MCF 10A (cell line): ENCODE measurements at regions not wholly inside any gene's neighbourhood (a gene's known extent, or its start where the extent isn't known, plus 50 kb on each side); places are given as distances from the start of the nearest gene placed in this dataset.

ENCODE experiments used
- BruUV-seq: library from RNA; stranded (reverse); fragments of 400-500 nt; replicated peaks from 2 replicates; lab custom pipeline; 2021; lab: Mats Ljungman, UMichigan
- CTCF ChIA-PET: fragments of 300-600 bp; sonication (Branson Sonifier 250); formaldehyde crosslinking; extraction: SDS; loops from one replicate; lab custom pipeline; 2021; ENCODE audit warnings: antibody characterized with exemption, inconsistent platforms; lab: Yijun Ruan, JAX
- POLR2A ChIA-PET: fragments of 300-600, 350-650 bp; sonication (Branson Sonifier 250); formaldehyde crosslinking; extraction: SDS; loops from one replicate; lab custom pipeline; 2020; ENCODE audit warnings: antibody characterized with exemption, inconsistent platforms; lab: Yijun Ruan, JAX
- DNase-seq: peaks from one replicate; pipeline ENCODE4 v3.0.0-alpha.2; 2018; ENCODE audit not compliant: unreplicated experiment
- H3K27ac Mint-ChIP-seq: one replicate; pipeline ENCODE4 v1.8.0; 2022; ENCODE audit warnings: mild to moderate bottlenecking, low read depth, mixed read lengths; ENCODE audit not compliant: unreplicated experiment
- H3K27me3 Mint-ChIP-seq: one replicate; pipeline ENCODE4 v1.8.0; 2022; ENCODE audit warnings: mixed read lengths; ENCODE audit not compliant: insufficient read depth, unreplicated experiment
- H3K36me3 Mint-ChIP-seq: one replicate; pipeline ENCODE4 v1.8.0; 2022; ENCODE audit warnings: mild to moderate bottlenecking, moderate library complexity, mixed read lengths; ENCODE audit not compliant: insufficient read depth, unreplicated experiment
- H3K4me1 Mint-ChIP-seq: one replicate; pipeline ENCODE4 v1.8.0; 2022; ENCODE audit warnings: mixed read lengths; ENCODE audit not compliant: insufficient read depth, unreplicated experiment
- H3K4me3 Mint-ChIP-seq: one replicate; pipeline ENCODE4 v1.8.0; 2022; ENCODE audit warnings: mild to moderate bottlenecking, moderate library complexity, mixed read lengths; ENCODE audit not compliant: unreplicated experiment
- H3K9me3 Mint-ChIP-seq: one replicate; pipeline ENCODE4 v1.8.0; 2022; ENCODE audit warnings: mixed read lengths; ENCODE audit not compliant: unreplicated experiment
- CTCF ChIP-seq: fragments of 200-600 bp; IDR thresholded peaks from one replicate; pipeline ENCODE4 v1.8.0; 2022; ENCODE audit warnings: antibody characterized with exemption, mild to moderate bottlenecking; ENCODE audit not compliant: unreplicated experiment
- intact Hi-C: fragments of 100-400 bp; cut with micrococcal nuclease; formaldehyde crosslinking; loops from 2 replicates; pipeline ENCODE4 v1.14.1; 2022

DNA sequence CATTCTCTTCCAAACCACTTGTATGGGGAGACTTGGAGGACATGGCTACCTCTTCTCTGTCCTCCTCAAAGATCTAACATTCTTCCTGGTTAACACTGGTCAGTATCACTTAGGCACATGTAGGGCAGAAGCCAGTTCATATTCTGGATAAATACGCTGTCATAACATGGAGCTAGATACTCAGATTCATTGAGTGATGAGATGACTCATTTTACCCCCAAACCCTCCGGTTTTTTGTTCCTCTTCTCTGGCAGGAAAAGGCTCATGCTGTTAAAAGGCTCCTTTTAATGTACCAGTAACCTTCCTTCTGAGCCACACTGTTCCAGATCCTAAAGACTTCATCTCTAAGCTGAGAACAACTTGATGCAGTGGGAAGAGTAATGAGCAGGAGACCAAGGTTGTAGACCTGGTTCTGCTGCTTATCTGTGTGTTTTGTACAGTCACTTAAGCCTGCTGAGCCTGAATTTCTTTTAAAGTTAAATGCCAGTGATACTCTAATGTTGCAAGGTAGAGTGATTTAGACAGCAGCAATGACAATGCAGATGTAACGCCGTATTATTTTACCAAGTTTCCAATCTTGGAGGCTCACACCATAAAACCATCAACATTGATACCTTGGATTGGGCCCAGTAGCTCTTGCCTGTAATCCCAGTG lies 57.3 kb upstream of the ELK3 start:
- ChIA-PET POLR2A (no interaction called here), CTCF (interaction anchor here (0.9 kb wide), 1 partner anchor 73 kb away, joined by 4 read pairs; no protein-coding TSS in a partner anchor)
- DNase-seq: no peak
- no peaks in the 10 kb centered on the region for H3K27me3 Mint-ChIP-seq
- no peak overlapping the region for H3K27ac Mint-ChIP-seq
- H3K36me3 Mint-ChIP-seq: no peaks in the 10 kb centered on the region
- BruUV-seq: no TSS peak
- no peak overlapping the region for H3K4me3 Mint-ChIP-seq
- no peak for TF ChIP-seq CTCF
- peaks cover 7% of the 10 kb centered on the region for H3K4me1 Mint-ChIP-seq
- intact Hi-C loops: no loop called here
- H3K9me3 Mint-ChIP-seq: no peaks in the 10 kb centered on the region

GRCh38 chr12:96140174-96140573 lies 54.0 kb upstream of the ELK3 start:
- Mint-ChIP-seq H3K27me3 (no peaks in the 10 kb centered on the region), H3K4me1 (peaks cover 7% of the 10 kb centered on the region), H3K9me3 (no peaks in the 10 kb centered on the region), H3K27ac (no peak overlapping the region), H3K4me3 (no peak overlapping the region), H3K36me3 (no peaks in the 10 kb centered on the region)
- BruUV-seq: no TSS peak
- POLR2A ChIA-PET: interaction anchor here (0.7 kb wide), 1 partner anchor 538 kb away, joined by 4 read pairs; no protein-coding TSS in a partner anchor
- CTCF ChIA-PET: interaction anchor here (0.6 kb wide), 1 partner anchor 259 kb away, joined by 3 read pairs; no protein-coding TSS in a partner anchor
- peak; percentile 11 for DNase-seq
- intact Hi-C loops: no loop called here
- no peak for TF ChIP-seq CTCF

DNA sequence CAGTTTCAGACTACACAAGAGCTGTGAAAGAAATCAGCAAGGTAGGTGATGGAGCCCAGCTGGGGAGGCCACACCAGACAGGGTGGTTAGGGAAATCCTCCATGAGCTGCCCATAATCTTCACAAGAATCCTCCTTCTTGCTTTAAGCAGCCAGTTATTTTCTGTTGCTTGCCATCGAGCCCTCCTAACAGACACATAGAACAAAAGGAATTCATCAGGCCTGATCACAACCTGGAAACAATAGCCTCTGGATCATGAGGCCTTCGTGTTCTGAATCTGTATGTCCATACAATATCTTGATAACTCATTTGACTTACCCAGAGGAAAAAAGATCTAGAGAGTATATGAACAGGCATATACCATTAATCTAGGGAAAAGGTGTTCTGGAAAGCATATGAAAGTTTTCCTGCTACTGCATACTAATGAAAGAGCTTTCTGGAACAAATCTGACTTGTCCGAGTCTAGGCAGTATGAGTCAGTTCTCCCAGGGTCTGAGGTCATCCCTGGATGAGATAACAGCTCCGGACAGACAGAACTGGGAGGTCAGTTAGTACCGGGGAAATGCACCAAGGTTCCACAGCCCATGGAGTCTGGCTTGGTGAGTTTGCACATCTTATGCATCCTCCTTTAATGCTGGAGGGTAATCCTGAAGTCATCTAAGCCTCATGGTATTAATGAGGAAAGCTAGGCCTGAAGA lies 52.8 kb upstream of the ELK3 start:
- Mint-ChIP-seq H3K27me3 (no peaks in the 10 kb centered on the region), H3K4me3 (no peak overlapping the region), H3K36me3 (no peaks in the 10 kb centered on the region), H3K9me3 (no peaks in the 10 kb centered on the region), H3K4me1 (peaks cover 4% of the 10 kb centered on the region), H3K27ac (no peak overlapping the region)
- intact Hi-C loops: no loop called here
- POLR2A ChIA-PET: interaction anchor here (0.6 kb wide), 1 partner anchor 1154 kb away, joined by 3 read pairs; no protein-coding TSS in a partner anchor
- TF ChIP-seq CTCF: no peak
- no TSS peak for BruUV-seq
- DNase-seq: no peak
- CTCF ChIA-PET: interaction anchor here (0.6 kb wide), 1 partner anchor 19 kb away, joined by 3 read pairs; no protein-coding TSS in a partner anchor

DNA sequence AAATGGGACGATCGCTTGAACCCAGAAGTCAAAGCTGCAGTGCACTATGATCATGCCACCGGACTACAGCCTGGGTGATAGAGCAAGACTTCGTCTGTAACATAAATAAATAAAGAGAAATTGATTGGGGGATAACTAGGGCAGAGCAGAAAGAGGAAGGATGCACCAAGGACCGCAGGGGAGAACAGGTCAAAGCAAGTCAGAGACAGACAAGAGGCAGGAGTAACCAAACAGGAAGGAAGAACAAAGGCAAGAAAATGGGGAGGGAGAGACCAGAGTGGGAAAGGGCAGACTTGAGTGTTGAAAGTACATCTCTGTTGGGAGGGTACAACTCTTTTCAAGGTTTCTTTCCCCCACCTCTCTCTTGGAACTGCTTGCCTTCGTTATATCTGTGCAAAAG lies 50.8 kb upstream of the ELK3 start:
- POLR2A ChIA-PET: no interaction called here
- intact Hi-C loops: no loop called here
- no TSS peak for BruUV-seq
- no peaks in the 10 kb centered on the region for H3K27me3 Mint-ChIP-seq
- no peaks in the 10 kb centered on the region for H3K9me3 Mint-ChIP-seq
- CTCF ChIA-PET: no interaction called here
- DNase-seq: no peak
- TF ChIP-seq CTCF: no peak
- no peak overlapping the region for H3K27ac Mint-ChIP-seq
- no peak overlapping the region for H3K4me3 Mint-ChIP-seq
- H3K36me3 Mint-ChIP-seq: no peaks in the 10 kb centered on the region
- no peaks in the 10 kb centered on the region for H3K4me1 Mint-ChIP-seq
